WTC11 (cell line): ENCODE measurements at regions not wholly inside any gene's neighbourhood (a gene's known extent, or its start where the extent isn't known, plus 50 kb on each side); places are given as distances from the start of the nearest gene placed in this dataset.

Experiments
- ATAC-seq: fragments of 200-7000 bp; cut with Tn5 transposase; 2 replicates; pipeline ENCODE4 v1.10.0; 2021; ENCODE audit warnings: mild to moderate bottlenecking, moderate library complexity
- CTCF ChIA-PET: fragments of 300-600 bp; sonication (Branson Sonifier 250); formaldehyde crosslinking; loops from one replicate; lab custom pipeline; 2021; ENCODE audit warnings: antibody characterized with exemption; lab: Charles Lee
- POLR2A ChIA-PET: fragments of 350-600 bp; sonication (Branson Sonifier 250); formaldehyde crosslinking; loops from one replicate; lab custom pipeline; 2021; ENCODE audit warnings: antibody characterized with exemption; lab: Charles Lee
- DNase-seq: peaks from one replicate; pipeline ENCODE4 v3.0.0; 2021; ENCODE audit warnings: low spot score
- H3K27ac Mint-ChIP-seq: 2 replicates; pipeline ENCODE4 v1.8.0; 2021; ENCODE audit warnings: mixed read lengths
- H3K27me3 Mint-ChIP-seq: 2 replicates; pipeline ENCODE4 v1.8.0; 2021; ENCODE audit warnings: low read depth, mild to moderate bottlenecking, moderate library complexity, mixed read lengths
- H3K36me3 Mint-ChIP-seq: 2 replicates; pipeline ENCODE4 v1.8.0; 2021; ENCODE audit warnings: mixed read lengths
- H3K4me1 Mint-ChIP-seq: 2 replicates; pipeline ENCODE4 v1.8.0; 2022; ENCODE audit warnings: mixed read lengths
- H3K4me3 Mint-ChIP-seq: 2 replicates; pipeline ENCODE4 v1.8.0; 2021; ENCODE audit warnings: mild to moderate bottlenecking, moderate library complexity, mixed read lengths
- H3K9me3 Mint-ChIP-seq: 2 replicates; pipeline ENCODE4 v1.8.0; 2021; ENCODE audit warnings: mixed read lengths
- EMX1 ChIP-seq: fragments of 250-450 bp; sonication (Bioruptor Pico); IDR thresholded peaks from 2 replicates; pipeline ENCODE4 v1.8.0; 2021; ENCODE audit warnings: mild to moderate bottlenecking
- ESRRA ChIP-seq: sonication (generic); formaldehyde crosslinking; IDR thresholded peaks from 2 replicates; pipeline ENCODE4 v1.8.1; 2022; ENCODE audit warnings: mild to moderate bottlenecking, missing genetic modification reagents, borderline replicate concordance
- FOXJ3 ChIP-seq: sonication (generic); formaldehyde crosslinking; IDR thresholded peaks from 2 replicates; pipeline ENCODE4 v1.9.0; 2021; ENCODE audit warnings: missing genetic modification reagents, mild to moderate bottlenecking, borderline replicate concordance
- FOXK1 ChIP-seq: sonication (generic); formaldehyde crosslinking; IDR thresholded peaks from 2 replicates; pipeline ENCODE4 v1.8.0; 2022; ENCODE audit warnings: mild to moderate bottlenecking, moderate library complexity, missing genetic modification reagents
- GABPB1 ChIP-seq: sonication (generic); formaldehyde crosslinking; IDR thresholded peaks from 2 replicates; pipeline ENCODE4 v1.8.1; 2023; ENCODE audit warnings: mild to moderate bottlenecking, missing genetic modification reagents
- GTF2I ChIP-seq: fragments of 250-450 bp; sonication (Bioruptor Pico); conservative IDR thresholded peaks from 2 replicates; pipeline ENCODE4 v1.4.0; 2021; ENCODE audit warnings: mild to moderate bottlenecking
- IRF2 ChIP-seq: sonication (generic); formaldehyde crosslinking; IDR thresholded peaks from 2 replicates; pipeline ENCODE4 v1.8.0; 2022; ENCODE audit warnings: low read depth, missing genetic modification reagents, borderline replicate concordance
- NFATC4 ChIP-seq: fragments of 250-450 bp; sonication (Bioruptor Pico); IDR thresholded peaks from 2 replicates; pipeline ENCODE4 v1.9.0; 2021; ENCODE audit warnings: mild to moderate bottlenecking
- NR1H2 ChIP-seq: sonication (generic); formaldehyde crosslinking; IDR thresholded peaks from 2 replicates; pipeline ENCODE4 v1.9.0; 2021; ENCODE audit warnings: mild to moderate bottlenecking, moderate library complexity, missing genetic modification reagents
- RELA ChIP-seq: sonication (generic); formaldehyde crosslinking; IDR thresholded peaks from 2 replicates; pipeline ENCODE4 v1.8.1; 2022; ENCODE audit warnings: missing genetic modification reagents, mild to moderate bottlenecking, borderline replicate concordance
- SMAD4 ChIP-seq: sonication (generic); formaldehyde crosslinking; IDR thresholded peaks from 2 replicates; pipeline ENCODE4 v1.8.0; 2022; ENCODE audit warnings: mild to moderate bottlenecking, missing genetic modification reagents
- ZNF121 ChIP-seq: sonication (generic); formaldehyde crosslinking; IDR thresholded peaks from 2 replicates; pipeline ENCODE4 v1.8.0; 2023; ENCODE audit warnings: missing genetic modification reagents
- ZNF317 ChIP-seq: sonication (generic); formaldehyde crosslinking; IDR thresholded peaks from 2 replicates; pipeline ENCODE4 v1.8.1; 2023; ENCODE audit warnings: low read depth, mild to moderate bottlenecking, moderate library complexity, missing genetic modification reagents, borderline replicate concordance
- TF ChIP-seq, protein P1 (sequence below): sonication (generic); formaldehyde crosslinking; IDR thresholded peaks from 2 replicates; pipeline ENCODE4 v1.8.1; 2023; ENCODE audit warnings: mild to moderate bottlenecking, missing genetic modification reagents, moderate library complexity
- TF ChIP-seq, protein P2 (sequence below): sonication (generic); formaldehyde crosslinking; IDR thresholded peaks from 2 replicates; pipeline ENCODE4 v1.8.1; 2022; ENCODE audit warnings: missing genetic modification reagents, borderline replicate concordance
- TF ChIP-seq, protein P3 (sequence below): sonication (generic); formaldehyde crosslinking; IDR thresholded peaks from 2 replicates; pipeline ENCODE4 v1.8.0; 2022; ENCODE audit warnings: mild to moderate bottlenecking, missing genetic modification reagents
- TF ChIP-seq, protein P4 (sequence below): sonication (generic); formaldehyde crosslinking; IDR thresholded peaks from 2 replicates; pipeline ENCODE4 v1.8.1; 2023; ENCODE audit warnings: mild to moderate bottlenecking, missing genetic modification reagents
- TF ChIP-seq, protein P5 (sequence below): fragments of 250-450 bp; sonication (Bioruptor Pico); IDR thresholded peaks from 2 replicates; pipeline ENCODE4 v1.9.0; 2021; ENCODE audit warnings: moderate library complexity, mild to moderate bottlenecking, inconsistent platforms, borderline replicate concordance
- TF ChIP-seq, protein P6 (sequence below): sonication (generic); formaldehyde crosslinking; IDR thresholded peaks from 2 replicates; pipeline ENCODE4 v1.8.1; 2023; ENCODE audit warnings: mild to moderate bottlenecking, missing genetic modification reagents
- TF ChIP-seq, protein P7 (sequence below): sonication (generic); formaldehyde crosslinking; IDR thresholded peaks from 2 replicates; pipeline ENCODE4 v1.8.0; 2022; ENCODE audit warnings: mild to moderate bottlenecking, missing genetic modification reagents
- TF ChIP-seq, protein P8 (sequence below): sonication (generic); formaldehyde crosslinking; IDR thresholded peaks from 2 replicates; pipeline ENCODE4 v1.8.1; 2022; ENCODE audit warnings: mild to moderate bottlenecking, missing genetic modification reagents, moderate library complexity, borderline replicate concordance
- TF ChIP-seq, protein P9 (sequence below): sonication (generic); formaldehyde crosslinking; IDR thresholded peaks from 2 replicates; pipeline ENCODE4 v1.8.0; 2023; ENCODE audit warnings: missing genetic modification reagents

DNA sequence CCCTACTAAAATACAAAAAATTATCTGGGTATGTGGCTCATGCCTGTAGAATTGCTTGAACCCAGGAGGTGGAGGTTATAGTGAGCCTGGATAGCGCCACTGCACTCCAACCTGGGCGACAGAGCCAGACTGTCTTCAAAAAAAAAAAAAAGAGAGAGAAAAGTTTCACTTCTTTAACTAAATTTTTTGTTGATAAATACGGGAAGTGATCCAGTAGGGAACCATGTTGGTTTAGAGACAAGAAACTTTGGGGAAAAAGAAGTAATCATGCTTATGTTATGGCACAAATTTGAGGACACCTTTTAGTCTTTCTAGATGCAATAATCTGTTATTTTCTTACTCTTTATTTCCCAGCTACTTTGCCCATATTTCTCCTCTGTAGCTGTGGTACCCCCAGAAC lies 309.7 kb downstream of the TYW1 start (continued):
- no peak for TF ChIP-seq ESRRA (CRISPR knock-in tag)
- TF ChIP-seq, protein P1, sequence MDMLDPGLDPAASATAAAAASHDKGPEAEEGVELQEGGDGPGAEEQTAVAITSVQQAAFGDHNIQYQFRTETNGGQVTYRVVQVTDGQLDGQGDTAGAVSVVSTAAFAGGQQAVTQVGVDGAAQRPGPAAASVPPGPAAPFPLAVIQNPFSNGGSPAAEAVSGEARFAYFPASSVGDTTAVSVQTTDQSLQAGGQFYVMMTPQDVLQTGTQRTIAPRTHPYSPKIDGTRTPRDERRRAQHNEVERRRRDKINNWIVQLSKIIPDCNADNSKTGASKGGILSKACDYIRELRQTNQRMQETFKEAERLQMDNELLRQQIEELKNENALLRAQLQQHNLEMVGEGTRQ = no peak
- TF ChIP-seq, all 79 proteins: peak for 0

DNA sequence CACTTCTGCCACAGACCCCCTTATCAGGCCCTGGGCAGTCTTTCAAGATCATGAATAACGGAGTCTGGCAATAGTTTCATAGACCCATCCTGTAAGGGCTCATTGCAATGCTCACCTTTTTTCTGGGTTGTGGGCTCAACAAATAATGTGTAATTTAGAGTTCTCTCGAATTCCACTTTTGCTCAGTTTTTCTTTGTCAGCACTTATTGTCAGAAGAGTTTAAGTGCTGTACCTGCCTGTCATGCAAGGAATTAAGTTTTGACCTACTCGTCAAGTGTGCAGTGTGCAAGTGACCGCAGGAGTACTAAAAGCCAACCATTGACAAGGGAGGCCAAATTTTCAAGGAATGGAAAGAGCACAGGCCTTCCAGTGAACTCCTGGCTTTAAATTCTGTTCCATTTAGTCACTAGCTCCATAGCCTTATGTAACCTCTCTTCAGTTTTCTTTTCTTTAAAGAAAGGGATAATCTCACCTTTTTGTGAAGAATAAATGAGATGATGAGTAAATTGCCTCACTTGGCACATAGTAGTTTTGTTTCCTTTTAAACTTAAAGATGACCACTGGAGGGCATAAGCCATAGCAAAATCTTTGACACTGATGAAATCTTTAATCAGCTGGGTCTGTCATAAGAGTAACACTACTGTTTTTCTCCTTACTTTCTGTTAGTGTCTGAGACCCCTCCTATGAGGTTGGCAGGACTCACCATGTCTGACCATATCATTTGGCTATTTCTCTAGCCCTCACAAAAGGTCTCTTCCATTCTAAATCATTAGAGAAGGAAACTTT lies 313.3 kb downstream of the TYW1 start:
- TF ChIP-seq NFATC4 (CRISPR knock-in tag) = no peak
- no peak for TF ChIP-seq ZNF121
- TF ChIP-seq, protein P2, sequence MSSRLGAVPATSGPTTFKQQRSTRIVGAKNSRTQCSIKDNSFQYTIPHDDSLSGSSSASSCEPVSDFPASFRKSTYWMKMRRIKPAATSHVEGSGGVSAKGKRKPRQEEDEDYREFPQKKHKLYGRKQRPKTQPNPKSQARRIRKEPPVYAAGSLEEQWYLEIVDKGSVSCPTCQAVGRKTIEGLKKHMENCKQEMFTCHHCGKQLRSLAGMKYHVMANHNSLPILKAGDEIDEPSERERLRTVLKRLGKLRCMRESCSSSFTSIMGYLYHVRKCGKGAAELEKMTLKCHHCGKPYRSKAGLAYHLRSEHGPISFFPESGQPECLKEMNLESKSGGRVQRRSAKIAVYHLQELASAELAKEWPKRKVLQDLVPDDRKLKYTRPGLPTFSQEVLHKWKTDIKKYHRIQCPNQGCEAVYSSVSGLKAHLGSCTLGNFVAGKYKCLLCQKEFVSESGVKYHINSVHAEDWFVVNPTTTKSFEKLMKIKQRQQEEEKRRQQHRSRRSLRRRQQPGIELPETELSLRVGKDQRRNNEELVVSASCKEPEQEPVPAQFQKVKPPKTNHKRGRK (CRISPR knock-in tag) = no peak
- TF ChIP-seq, protein P3, sequence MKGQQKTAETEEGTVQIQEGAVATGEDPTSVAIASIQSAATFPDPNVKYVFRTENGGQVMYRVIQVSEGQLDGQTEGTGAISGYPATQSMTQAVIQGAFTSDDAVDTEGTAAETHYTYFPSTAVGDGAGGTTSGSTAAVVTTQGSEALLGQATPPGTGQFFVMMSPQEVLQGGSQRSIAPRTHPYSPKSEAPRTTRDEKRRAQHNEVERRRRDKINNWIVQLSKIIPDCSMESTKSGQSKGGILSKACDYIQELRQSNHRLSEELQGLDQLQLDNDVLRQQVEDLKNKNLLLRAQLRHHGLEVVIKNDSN = no peak
- TF ChIP-seq, protein P4, sequence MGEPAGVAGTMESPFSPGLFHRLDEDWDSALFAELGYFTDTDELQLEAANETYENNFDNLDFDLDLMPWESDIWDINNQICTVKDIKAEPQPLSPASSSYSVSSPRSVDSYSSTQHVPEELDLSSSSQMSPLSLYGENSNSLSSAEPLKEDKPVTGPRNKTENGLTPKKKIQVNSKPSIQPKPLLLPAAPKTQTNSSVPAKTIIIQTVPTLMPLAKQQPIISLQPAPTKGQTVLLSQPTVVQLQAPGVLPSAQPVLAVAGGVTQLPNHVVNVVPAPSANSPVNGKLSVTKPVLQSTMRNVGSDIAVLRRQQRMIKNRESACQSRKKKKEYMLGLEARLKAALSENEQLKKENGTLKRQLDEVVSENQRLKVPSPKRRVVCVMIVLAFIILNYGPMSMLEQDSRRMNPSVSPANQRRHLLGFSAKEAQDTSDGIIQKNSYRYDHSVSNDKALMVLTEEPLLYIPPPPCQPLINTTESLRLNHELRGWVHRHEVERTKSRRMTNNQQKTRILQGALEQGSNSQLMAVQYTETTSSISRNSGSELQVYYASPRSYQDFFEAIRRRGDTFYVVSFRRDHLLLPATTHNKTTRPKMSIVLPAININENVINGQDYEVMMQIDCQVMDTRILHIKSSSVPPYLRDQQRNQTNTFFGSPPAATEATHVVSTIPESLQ (CRISPR knock-in tag) = no peak
- TF ChIP-seq RELA (CRISPR knock-in tag) = no peak
- TF ChIP-seq IRF2 (CRISPR knock-in tag) = no peak
- H3K27ac Mint-ChIP-seq = no peak overlapping the region
- ATAC-seq = no peak
- POLR2A ChIA-PET = interaction anchor here (0.6 kb wide), 1 partner anchor 9 kb away, joined by 3 read pairs; no protein-coding TSS in a partner anchor
- H3K4me1 Mint-ChIP-seq = no peaks in the 10 kb centered on the region
- peaks cover 76% of the 10 kb centered on the region for H3K36me3 Mint-ChIP-seq
- no peak overlapping the region for H3K4me3 Mint-ChIP-seq
- no peaks in the 10 kb centered on the region for H3K9me3 Mint-ChIP-seq
- DNase-seq = no peak
- CTCF ChIA-PET = no interaction called here
- no peaks in the 10 kb centered on the region for H3K27me3 Mint-ChIP-seq

DNA sequence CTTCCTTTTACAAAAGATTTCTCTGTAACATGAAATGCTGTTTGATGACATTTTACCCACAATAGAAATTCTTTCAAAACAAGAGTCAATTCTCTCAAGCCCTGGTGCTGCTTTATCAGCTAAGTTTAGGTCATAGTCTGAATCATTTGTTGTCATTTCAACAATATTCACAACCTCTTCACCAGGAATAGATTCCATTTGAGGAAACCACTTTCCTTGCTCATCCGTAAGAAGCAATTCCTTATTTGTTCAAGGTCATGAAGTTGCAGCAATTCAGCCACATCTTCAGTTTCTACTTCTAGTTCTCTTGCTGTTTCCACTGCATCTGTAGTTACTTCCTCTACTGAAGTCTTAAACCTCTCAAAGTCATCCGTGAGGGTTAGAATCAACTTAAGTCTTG lies 315.3 kb downstream of the TYW1 start:
- H3K9me3 Mint-ChIP-seq = no peaks in the 10 kb centered on the region
- H3K27ac Mint-ChIP-seq = no peak overlapping the region
- no peak for TF ChIP-seq ZNF317
- no peak for TF ChIP-seq GABPB1 (CRISPR knock-in tag)
- TF ChIP-seq, protein P5, sequence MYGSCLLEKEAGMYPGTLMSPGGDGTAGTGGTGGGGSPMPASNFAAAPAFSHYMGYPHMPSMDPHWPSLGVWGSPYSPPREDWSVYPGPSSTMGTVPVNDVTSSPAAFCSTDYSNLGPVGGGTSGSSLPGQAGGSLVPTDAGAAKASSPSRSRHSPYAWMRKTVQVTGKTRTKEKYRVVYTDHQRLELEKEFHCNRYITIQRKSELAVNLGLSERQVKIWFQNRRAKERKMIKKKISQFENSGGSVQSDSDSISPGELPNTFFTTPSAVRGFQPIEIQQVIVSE (CRISPR knock-in tag) = no peak
- TF ChIP-seq EMX1 (CRISPR knock-in tag) = no peak
- TF ChIP-seq IRF2 (CRISPR knock-in tag) = no peak
- no peak for TF ChIP-seq NR1H2 (CRISPR knock-in tag)
- no peak for TF ChIP-seq GTF2I (CRISPR knock-in tag)
- no peak for TF ChIP-seq ESRRA (CRISPR knock-in tag)
- TF ChIP-seq FOXJ3 = no peak
- TF ChIP-seq, protein P6, sequence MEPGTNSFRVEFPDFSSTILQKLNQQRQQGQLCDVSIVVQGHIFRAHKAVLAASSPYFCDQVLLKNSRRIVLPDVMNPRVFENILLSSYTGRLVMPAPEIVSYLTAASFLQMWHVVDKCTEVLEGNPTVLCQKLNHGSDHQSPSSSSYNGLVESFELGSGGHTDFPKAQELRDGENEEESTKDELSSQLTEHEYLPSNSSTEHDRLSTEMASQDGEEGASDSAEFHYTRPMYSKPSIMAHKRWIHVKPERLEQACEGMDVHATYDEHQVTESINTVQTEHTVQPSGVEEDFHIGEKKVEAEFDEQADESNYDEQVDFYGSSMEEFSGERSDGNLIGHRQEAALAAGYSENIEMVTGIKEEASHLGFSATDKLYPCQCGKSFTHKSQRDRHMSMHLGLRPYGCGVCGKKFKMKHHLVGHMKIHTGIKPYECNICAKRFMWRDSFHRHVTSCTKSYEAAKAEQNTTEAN (CRISPR knock-in tag) = no peak
- TF ChIP-seq, protein P7, sequence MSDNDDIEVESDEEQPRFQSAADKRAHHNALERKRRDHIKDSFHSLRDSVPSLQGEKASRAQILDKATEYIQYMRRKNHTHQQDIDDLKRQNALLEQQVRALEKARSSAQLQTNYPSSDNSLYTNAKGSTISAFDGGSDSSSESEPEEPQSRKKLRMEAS (CRISPR knock-in tag) = no peak
- no peak for TF ChIP-seq FOXK1 (CRISPR knock-in tag)
- no peak for TF ChIP-seq SMAD4
- TF ChIP-seq, protein P8, sequence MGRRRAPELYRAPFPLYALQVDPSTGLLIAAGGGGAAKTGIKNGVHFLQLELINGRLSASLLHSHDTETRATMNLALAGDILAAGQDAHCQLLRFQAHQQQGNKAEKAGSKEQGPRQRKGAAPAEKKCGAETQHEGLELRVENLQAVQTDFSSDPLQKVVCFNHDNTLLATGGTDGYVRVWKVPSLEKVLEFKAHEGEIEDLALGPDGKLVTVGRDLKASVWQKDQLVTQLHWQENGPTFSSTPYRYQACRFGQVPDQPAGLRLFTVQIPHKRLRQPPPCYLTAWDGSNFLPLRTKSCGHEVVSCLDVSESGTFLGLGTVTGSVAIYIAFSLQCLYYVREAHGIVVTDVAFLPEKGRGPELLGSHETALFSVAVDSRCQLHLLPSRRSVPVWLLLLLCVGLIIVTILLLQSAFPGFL (CRISPR knock-in tag) = no peak
- TF ChIP-seq, protein P9, sequence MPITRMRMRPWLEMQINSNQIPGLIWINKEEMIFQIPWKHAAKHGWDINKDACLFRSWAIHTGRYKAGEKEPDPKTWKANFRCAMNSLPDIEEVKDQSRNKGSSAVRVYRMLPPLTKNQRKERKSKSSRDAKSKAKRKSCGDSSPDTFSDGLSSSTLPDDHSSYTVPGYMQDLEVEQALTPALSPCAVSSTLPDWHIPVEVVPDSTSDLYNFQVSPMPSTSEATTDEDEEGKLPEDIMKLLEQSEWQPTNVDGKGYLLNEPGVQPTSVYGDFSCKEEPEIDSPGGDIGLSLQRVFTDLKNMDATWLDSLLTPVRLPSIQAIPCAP (CRISPR knock-in tag) = no peak
- DNase-seq = no peak
- H3K36me3 Mint-ChIP-seq = peaks cover 77% of the 10 kb centered on the region
- ChIA-PET POLR2A (no interaction called here), CTCF (no interaction called here)
- no peak overlapping the region for H3K4me3 Mint-ChIP-seq
- ATAC-seq = no peak
- H3K4me1 Mint-ChIP-seq = no peaks in the 10 kb centered on the region
- H3K27me3 Mint-ChIP-seq = no peaks in the 10 kb centered on the region
